ELF-1 (cell line): ENCODE measurements at regions not wholly inside any gene's neighbourhood (a gene's known extent, or its start where the extent isn't known, plus 50 kb on each side); places are given as distances from the start of the nearest gene placed in this dataset.
"Not testable (repeated sequence)": the region's sequence is repeated elsewhere in the genome, so short reads cannot be mapped to it uniquely, and the experiment has no call there.

Source experiments
- DNase-seq: peaks from one replicate; pipeline ENCODE4 v3.0.0-alpha.2; 2016; ENCODE audit warnings: low read depth, low spot score

DNA sequence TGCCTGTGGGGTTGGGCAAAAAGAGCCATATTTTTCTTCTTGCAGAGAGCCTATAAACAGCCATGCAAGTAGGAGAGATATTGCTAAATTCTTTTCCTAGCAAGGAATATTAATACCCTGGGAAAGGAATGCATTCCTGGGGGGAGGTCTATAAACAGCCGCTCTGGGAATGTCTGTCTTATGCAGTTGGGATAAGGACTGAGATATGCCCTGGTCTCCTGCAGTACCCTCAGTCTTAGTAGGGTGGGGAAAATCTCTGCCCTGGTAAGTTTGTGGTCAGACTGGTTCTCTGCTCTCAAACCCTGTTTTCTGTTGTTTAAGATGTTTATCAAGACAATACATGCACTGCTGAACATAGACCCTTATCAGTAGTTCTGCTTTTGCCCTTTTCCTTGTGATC is 508.3 kb downstream of the IRS1 start:
- not testable (repeated sequence) for DNase-seq

DNA sequence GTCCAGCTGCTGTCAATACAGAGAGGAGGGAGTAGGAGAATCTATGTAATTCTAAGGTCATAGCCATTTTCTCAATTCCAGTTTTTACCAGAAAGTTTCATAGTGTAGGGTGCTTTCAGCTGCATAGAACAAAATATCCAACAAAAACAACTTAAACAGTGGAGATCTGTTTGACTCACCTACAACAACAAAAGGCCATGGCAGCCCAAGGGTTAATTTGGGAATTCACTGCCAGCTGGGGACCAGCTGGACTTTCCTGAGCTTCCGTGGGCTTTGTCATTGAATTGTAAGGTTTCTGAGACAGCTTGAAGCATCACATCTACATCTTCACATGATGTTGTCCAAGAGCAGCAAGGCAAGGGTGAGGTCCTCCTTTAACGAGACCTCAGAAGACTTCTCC is 512.7 kb downstream of the IRS1 start:
- DNase-seq = no peak

DNA sequence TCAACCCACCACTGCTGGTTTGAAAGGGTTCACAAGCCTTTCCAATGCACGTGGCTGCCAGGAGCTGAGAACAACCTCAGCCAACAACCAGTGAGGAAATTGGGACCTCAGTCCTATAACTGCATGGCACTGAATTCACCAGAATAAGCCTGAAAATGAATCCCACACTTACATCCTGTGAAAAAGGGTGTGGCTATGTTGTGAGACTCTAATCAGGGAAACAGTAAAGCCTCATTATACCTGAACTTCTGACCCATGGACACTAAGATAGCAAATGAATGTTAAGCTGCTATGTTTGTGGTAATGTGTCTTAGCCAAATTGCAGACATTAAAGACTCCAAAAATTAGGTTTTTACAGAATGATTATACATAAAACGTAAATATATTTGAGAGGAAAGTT is 515.8 kb downstream of the IRS1 start:
- DNase-seq = no peak

DNA sequence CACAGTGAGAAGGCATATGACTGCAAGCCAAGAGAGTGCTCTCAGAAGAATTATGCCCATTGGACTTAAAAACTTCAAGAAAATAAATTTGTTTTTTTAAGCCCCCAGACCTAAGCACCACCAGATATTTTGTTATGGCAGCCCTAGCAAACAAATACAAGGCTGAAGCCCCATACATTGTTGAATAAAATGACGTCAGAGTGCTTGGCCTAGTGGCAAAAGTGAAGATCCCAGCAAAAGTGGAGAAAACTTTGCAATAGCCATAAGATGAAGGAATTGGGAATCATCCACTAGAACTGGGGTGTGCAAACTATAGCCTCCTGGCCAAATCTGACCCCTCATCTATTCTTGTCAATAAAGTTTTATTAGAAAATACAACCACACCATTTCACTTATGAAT is 517.5 kb downstream of the IRS1 start:
- no peak for DNase-seq

DNA sequence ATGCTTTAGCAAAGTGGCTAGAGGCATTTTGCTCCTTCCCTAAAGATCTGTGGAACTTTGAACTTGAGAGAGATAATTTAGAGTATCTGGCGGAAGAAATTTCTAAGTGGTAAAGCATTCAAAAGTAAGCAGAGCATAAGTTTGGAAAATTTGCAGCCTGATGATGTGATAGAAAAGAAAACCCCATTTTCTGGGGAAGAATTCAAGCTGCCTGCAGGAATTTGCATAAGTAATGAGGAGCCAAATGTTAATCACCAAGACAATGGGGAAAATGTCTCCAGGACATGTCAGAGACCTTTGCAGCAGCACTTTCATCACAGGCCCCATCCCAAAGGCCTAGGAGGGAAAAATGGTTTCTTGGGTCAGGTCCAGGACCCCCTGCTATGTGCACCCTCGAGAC is 519.5 kb downstream of the IRS1 start:
- DNase-seq = not testable (repeated sequence)

DNA sequence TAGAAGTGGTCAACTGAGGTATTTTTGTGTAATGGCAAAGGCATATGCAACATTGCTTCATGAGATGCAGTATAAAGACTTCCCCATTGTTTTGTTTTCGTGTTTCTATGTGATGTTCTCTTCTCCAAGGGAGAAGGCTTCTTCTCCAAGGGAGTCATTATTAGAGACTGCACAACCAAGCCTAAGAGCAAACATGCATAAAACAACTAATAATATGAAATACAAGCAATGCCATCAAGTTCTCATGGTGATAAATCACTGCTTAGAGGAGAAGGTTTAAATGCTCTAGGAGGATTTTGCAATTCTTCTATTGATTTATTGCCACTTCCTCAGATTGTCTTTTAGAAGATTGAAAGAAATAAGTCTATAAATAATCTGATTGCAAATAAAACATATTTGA is 524.4 kb downstream of the IRS1 start:
- no peak for DNase-seq

DNA sequence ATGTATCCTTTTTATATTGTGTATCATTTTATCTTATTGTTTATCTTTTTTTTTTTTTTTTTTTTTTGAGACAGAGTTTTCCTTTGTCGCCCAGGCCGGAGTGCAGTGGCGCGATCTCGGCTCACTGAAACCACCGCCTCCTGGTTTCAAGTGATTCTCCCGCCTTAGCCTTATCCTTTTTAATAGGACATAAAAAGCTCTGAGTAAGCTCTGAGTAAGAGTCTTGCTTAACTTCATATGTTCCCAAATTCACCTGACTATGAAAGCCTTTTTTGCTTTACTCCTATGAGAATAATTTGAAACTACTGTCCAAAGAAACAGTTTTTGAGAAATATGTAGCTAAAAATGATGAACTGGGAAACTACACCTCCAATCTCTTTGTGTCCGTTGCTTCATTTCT is 525.5 kb downstream of the IRS1 start:
- no peak for DNase-seq

DNA sequence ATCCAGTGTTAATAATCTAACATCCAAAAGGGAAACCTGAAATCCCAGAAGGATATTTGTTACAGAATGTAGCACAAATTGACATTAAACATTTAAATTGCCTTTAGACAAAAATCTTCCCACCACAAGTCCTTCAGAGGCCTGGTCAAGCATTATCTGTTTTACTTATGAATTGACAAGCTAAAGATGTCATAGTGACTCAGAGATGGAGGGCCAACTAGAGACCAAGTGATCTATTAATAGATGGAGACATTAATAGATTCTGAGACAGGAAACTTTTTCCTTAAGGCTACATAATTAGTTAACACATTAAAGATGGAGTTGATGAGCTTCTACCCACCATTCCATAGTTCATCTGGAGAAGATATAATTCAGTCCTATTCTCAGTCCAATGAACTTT is 526.2 kb downstream of the IRS1 start:
- no peak for DNase-seq

DNA sequence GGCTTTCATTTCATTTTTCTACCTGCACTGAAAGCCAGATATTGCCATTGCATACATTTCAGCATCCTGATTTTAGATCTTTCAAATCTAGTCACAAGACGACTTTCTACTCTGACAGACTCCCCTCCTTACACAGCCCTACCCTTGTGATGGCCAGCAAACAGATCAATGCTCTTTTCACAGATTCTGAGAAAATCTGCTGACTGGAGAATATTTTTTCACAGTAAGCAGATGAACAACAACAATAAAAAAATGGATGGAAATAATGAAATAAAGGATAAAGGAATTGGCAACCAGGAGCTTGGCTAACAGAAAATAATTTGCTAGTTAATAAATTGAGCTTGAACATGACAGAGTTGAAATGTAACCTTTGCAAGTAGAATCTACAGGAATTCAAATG is 527.2 kb downstream of the IRS1 start:
- no peak for DNase-seq

DNA sequence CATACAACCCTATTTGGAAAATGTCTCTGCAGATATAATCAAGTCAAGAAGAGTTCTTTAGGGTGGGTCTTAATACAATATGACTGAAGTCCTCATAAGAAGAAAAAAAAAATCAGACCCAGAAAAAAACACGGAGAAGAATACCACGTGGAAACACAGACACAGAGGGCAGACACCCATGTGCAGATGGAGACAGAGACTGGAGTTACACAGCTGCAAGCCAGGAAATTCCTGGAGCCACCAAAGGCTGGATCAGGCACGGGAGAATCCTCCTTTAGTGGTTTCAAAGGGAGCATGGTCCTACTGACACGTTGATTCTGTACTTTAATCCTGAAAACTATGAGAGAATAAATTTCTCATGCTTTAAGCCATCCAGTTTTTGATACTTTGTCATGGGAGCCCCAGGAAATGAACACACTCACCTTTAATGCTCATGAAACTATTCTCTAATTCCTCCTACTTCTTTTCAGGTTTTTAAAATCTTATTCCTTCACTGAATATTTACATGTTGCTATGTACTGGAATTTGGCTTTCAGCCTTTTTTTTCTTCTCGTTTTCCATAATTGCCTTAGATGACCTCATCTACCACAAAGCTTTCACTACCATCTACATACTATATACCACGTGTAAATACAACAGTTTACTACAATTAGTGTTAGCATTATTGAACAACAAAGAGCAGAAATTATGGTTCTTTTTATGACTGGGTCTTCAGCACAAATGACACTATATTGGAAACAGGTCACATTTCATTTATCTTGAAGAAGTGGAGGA is 529.1 kb downstream of the IRS1 start:
- DNase-seq = no peak

DNA sequence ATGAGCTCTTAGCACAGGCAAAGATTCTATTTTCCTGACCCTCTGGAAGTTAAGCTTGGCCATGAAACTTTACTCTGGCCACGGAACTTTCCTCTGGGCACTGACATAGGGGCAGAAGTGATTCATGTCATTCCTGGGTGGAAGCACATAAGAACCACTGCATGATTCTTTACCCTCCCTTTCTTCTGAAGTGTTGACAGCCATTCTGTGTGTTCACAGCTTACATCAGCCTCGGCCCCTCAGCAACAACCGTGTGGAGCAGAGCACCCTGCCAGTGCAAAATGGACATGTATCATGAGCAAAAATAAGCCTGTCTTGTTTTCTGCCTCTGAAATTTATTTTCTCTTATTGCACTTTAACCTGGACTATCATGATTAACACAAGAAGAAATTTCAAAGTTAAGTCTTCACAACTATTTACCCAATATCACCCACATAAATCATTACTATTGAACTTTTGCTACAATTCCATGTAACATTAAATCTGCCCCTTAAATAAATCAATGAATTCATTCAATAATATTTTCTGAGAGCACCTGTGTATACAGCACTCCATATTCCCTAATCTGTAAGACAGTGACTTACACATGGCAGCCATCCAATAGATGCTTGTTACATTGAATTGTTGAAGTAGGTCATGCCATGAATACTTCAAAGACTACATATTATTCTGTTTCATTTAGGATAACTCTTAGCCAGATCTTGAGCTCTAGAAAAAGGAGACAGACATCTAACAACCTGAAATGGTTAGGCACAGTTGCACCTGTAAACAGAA is 531.9 kb downstream of the IRS1 start:
- no peak for DNase-seq

DNA sequence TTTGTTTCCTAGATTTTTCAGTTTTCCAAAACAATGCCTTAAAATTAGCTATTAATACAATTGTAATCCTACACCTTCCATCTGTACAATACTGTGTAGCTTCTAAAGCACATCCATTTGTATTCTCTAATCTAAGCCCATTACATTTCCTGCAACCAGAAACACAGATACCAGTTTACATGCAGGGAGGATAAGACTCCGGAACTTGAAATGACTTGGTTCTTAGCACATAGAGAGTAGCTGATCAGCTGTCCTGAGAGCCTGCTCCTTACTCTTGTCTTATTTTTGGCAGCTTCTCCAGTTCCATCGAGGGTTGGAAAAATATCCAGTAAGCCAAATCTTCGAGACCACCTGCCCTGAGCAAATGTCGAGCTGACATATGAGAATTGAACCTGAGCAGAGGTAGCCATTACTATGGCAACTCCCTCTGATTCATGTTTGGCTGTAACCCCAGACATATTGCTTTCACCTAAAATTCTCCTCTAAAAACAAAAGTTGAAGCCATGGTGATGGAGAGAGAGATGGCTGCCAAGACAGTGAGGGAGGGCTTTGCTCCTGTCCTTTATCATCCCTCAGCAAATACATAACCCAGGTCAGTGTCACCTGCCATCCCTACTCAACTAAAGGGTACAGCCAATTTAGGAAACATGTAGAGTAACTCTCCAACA is 542.8 kb downstream of the IRS1 start:
- no peak for DNase-seq

DNA sequence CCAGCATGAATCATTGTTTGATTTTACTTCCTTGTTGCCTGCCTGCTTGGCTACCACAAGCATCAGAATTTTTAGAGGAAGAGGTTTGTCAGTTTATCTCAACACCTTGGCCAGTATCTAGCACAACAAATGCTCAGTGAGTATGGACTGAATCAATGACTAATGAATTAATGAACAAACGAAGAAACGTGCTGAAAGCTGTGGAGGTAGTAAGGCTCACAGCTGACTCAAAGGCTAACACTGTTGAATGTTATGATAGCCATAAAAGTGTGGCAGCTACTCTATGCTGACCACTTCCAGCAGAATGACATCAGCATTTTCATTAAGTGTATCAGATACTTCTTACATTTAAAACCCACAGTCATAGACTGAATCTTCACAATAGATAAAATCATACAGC is 543.4 kb downstream of the IRS1 start:
- DNase-seq = no peak

DNA sequence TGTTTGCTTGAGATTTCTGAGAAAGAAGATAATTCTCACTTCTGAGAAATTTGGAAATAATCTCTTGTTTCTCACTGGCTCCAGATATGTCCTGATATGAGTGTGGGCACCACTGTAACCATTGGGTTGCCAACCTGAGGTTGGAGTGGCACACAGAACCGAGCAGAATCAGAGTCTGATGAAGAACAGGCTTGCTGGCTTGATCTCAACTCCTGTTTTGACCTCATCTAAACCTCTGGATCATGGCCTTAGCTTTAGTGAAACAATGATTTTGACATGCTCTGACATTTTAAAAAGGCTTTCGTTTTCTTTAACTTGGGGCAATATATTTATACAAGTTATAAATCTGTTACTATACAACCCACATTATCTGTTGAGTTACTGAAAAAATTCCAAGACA is 548.0 kb downstream of the IRS1 start:
- DNase-seq = no peak

DNA sequence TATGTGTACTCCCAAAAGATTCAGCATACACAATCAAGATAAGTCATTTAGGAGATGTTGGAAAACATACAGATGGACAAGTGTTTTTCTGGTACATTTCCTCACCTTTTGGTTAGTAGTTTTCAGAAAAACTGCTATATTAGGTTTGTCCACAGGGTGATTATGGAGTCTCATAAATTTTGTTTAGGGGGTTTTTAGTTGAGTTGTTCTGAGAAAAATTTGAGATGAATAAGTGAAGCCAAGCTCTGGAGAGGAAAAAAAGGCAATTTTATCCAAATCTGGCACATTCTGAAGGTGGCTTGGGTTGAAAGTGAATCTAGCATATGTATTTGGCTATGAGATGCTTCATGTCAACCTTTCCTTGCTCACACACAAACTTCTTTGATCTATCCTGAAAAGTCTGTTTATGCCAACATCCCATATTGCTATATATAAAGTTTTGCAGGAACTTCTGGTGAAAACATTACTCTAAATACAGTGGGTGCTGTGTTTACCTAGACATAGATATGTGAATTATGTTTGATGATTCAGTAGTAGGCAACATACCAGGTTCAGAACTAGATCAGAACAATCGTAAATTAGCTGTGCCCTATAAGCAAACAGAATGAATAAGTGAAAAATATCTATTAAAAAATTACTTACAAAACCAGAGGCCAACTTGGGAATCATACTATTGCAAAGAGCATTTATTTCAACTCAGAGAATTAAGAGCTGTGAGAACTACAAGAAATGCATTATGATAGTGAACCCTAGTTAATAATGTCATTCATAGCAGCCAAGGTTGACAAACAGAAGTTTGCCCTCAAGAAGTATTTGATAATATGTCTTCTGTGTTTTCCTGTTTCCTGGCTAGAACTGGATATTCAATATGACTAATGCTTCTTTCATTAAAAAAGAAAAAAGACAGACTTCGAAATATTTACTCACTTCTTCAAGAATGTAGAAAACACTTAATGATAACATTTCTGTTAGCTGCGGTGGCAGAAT is 552.0 kb downstream of the IRS1 start:
- no peak for DNase-seq

DNA sequence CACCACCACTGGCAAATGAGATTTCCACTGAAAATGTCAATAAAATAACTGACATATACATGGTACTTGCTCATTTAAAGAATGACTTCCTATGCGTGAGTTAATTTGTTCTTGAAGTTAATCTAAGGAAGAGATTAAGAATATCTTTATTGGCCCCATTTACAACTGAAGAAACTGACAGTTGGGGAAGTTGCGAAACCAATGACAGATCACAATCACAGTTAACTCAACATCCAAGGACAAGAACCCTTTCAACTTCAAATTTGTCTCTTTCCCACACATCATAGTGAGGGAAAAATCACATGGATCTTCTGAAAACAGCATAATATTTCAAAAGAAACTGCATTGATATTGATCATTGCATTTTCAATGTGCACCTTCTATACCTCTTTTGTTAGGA is 565.4 kb downstream of the IRS1 start:
- DNase-seq = no peak

DNA sequence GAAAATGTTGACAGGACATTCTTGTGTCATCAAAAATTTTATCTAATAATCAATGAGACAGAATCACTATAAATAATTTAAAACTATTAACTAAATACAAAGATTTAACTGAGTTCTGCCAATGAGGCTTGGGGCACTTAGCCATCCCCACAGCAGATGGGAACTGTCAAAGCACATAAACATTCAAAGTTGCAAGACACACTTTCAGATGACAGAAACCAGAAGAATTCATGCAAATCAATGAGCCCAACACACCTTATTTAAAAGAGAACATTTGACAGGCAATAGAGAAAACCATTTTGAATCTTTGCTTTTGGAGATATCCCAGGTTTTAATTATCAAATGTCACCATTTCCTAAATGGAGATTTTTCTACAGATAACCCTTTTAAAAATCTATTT is 566.2 kb downstream of the IRS1 start:
- no peak for DNase-seq

DNA sequence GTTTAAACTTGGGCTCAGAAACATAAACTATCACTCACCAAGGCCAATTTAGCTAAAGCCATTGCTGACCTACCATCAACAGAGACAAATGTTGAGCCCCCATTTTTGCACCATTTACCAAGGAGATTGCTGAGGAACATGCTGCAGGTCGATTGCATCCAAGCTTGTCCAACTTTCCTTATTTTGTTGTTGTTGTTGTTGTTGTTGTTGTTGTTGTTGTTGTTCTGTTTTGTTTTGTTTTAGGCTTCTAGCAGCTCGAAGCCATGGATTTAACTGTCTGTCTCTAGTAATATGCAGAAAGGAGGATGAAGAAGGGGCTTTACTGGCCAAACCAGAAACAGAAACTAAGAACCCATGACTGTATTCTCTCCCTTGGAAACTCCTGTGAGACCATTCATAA is 571.5 kb downstream of the IRS1 start:
- no peak for DNase-seq

DNA sequence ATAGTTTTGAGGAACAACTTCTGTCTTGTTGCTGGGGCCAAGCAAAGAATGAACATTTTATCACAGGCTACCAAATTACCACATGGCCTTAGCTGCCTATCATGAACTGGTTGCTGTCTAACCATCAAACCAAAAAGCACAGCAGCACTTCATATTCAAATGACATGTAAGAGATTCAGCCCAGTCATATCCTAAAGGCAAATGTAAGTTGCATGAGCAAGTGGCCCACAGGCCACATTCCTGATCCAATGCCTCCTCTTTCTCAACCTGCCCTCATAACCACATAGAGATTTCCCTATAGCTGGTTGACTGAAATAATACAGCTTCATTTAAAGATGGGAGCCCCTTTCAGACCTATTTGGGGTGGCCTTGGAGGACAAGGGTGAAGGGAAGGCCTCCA is 572.3 kb downstream of the IRS1 start:
- no peak for DNase-seq

DNA sequence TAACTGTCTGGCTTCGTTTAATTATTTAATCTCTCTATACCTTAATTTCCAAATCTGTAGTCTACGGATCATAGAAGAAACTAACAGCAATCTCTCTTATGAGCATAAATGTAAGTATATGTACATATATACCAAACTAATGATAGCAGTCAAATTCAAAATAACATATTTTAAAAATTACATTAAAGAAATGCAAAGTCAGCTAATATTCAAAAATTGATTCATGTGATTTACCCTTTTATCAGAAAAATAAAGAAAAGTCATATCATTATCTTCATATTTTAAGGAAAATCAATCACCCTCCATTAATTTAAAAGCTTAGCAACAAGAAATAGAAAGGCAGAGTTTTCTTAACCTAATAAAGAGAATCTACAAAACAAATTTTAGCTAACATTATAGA is 575.9 kb downstream of the IRS1 start:
- DNase-seq = no peak

DNA sequence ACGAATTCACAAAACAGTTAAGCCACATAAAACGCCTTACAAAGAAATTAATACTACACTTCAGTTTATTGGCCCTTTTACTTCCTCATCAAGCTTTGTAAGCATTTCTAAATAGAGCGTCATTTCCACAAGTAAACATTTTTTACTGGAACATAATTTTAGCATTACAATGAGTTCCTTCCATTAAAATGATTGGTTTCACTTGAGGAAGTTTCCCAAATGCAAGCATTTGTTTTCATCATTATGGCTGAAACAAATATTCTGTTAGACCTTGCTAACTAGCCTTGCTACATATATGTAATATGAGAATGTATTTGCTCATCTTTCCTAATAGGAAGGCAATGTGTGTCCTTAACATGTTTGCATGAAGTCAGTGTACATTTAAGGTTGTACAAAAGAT is 579.1 kb downstream of the IRS1 start:
- DNase-seq = no peak

DNA sequence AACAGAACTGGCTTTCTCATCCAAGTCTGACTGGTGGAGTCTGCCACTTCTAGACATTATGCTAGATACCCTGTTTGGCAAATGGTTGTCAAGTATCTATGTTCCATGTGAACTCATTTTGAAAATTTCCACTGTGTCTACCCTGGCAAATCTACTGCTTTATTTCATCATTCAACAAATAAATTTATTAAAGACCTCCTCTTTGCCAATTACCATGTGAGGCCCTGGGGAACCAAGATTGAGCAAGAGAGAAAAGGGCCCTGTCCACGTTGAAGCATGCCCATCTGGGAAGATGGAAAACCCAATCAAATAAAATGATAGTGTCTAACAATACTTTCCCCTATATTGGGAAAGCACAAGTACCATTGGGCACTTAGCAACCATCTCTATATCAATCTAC is 582.4 kb downstream of the IRS1 start:
- no peak for DNase-seq
